HG03469 (cell line): ENCODE measurements at regions not wholly inside any gene's neighbourhood (a gene's known extent, or its start where the extent isn't known, plus 50 kb on each side); places are given as distances from the start of the nearest gene placed in this dataset.

ENCODE experiments used
- ATAC-seq: cut with Tn5 transposase; IDR thresholded peaks from one replicate; pipeline ENCODE4 v1.9.1; 2021; ENCODE audit warnings: mild to moderate bottlenecking, moderate library complexity, moderate number of reproducible peaks; ENCODE audit not compliant: unreplicated experiment

- ATAC-seq = no peak
These were observed 324.9 kb downstream of the CCDC85A start for GRCh38 chr2:56508662-56509061.

DNA sequence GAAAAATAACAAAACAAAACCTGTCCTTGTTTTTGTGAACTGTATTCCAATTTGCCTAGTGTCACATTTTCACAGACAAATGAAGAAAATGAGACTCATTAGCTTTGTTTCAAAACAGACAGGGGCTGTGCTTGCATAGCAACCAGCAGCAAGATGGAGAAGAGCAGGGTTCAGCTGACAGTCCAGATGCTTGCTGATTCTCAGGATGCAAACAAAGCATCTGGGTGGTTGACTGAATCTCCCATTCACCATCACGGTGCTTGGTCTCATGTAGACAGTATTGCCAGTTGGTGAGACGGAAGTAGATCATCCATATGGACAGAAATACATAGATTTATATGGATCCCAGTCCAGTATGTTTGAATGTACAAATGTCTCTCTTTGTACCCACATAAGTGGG is 326.8 kb downstream of the CCDC85A start:
- no peak for ATAC-seq

DNA sequence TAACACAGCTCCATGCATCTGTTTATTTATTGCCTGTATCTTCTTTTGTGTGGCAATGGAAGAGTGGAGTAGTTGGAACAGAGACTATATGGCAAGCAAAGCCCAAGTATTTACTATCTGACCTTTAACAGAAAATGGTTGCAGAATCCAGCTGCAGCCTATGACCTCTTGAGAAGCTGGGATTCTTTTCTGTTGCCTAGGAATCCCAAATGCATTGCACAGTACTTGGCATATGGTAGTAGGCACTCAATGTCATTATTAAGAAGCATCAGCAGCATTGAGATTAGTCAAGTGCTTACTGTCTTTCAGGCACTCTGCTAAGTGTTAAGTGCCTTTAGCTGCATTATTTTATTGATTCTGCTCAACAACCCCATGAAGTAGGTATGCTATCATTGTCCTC is 331.6 kb downstream of the CCDC85A start:
- ATAC-seq = no peak

DNA sequence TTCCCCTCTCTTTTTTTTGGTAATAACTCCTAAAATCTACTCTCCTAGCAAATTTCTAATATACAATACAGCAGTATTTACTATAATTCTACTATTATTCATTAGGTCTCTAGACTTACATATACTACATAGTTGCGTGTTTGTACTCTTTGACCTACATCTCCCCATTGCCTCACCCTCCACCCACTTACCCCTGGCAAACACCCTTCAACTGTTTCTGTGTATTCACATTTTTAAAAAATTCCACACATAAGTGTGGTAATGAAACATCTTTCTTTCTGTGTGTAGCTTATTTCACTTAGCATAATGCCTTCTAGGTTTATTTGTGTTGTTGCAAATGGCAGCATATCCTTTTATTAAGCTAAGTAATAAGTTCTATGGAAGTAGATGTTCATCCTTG is 336.0 kb downstream of the CCDC85A start:
- ATAC-seq = no peak

DNA sequence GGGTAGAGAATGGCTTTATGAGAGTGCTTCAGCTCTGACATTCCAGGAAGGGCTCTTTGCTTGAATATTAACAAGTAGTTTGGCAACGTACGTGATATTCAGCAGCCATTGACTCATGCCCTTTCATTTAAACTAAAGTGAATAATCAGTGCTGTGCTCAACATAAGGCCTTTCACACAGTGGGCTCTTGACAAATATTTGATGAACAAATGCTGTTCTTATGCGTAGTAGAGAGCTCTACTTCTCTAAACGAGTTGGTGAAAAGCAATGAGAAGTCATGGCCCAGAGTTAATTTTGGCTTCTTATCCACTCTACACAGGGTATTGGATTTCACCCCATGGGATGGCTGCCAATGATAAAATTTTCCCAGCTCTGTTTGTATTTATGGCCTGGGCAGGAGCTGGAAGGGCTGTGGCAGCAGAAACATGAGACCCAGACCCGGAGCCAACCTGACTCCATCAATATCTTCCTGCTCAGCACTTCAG is 338.9 kb downstream of the CCDC85A start:
- ATAC-seq = no peak

GRCh38 chr2:56523816-56524215 is 340.0 kb downstream of the CCDC85A start:
- ATAC-seq = no peak

DNA sequence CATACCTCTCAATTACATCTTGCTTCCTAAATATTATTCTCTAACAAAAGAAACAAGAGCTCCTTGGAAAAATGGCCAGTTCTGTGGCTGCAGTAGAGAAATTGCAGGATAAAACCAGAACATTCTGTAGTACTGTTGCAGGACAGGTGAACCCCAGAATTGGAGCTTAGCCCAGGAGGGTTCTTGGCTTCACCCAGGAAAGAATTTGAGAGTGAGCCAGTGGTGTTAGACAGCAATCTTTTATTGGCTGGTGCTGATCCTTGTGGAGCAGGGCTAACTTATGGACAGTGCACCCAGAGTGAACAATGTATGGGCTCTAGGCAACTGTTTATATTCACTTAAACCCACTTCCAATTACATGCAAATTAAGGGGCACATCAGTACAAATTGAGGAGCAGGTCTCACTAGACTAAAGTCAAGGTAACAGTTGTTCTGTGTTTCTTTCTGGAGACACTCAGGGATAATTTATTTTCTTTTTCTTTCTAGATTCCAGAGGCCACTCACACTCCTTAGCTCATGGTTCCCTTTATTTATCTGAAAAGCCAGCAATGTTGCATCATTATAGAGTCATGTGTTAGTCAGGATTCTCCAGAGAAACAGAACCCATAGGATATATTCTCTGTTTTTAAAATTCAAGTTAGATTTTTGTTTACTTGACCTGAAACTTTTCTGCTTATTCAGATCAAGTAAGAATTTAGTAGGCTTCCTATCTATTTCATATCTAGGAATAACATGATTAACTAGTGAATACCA is 348.1 kb downstream of the CCDC85A start:
- no peak for ATAC-seq

DNA sequence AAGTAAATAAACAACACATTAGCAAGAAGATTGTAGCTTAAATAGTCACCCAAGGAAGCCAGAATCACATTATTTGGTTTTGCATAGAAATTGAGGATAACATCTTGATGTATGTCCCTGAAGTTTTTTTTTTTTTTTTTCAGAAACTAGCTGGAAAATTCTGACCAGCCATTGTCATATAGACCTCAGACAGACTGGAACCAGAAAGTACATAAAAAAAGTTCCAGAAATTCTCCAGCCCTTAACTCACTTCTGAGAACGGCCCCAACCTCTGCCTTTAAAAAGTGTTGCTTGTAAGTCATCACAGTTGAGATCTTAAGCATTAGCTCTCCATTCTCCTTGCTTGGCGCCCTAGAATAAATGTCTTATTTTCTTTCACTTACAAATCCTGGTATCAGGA is 350.5 kb downstream of the CCDC85A start:
- no peak for ATAC-seq

DNA sequence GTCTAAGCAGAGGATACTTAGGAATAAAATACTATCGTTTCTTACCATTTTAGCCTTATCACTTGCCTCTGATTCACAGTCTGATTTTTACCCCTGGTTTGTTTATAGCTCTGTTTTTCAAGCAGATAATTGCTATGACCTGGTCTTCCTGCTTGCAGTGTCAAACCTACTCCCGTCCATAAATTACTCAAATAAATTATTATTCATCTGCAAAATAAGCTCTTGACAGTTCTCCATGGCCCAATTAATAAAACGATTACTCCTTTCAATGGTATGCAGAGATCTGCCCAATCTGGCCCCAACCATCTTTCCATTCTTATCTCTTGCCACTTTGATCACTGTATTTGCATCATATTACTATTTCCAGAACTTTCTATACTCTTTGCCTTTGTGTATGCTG is 354.0 kb downstream of the CCDC85A start:
- no peak for ATAC-seq

DNA sequence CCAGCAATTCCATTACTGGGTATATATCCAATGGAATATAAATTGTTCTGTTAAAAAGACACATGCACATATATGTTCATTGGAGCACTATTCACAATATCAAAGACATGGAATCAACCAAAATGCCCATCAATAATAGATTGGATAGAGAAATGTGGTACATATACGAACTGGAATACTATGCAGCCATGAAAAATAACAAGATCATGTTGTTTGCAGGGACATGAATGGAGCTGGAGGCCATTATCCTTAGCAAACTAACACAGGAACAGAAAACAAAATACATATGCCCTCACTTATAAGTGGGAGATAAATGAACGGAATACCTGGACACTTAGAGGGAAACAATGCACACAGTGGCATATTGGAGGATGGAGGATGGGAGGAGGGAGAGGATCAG is 355.8 kb downstream of the CCDC85A start:
- ATAC-seq = no peak

GRCh38 chr2:56540467-56540866 is 356.7 kb downstream of the CCDC85A start:
- ATAC-seq = no peak

DNA sequence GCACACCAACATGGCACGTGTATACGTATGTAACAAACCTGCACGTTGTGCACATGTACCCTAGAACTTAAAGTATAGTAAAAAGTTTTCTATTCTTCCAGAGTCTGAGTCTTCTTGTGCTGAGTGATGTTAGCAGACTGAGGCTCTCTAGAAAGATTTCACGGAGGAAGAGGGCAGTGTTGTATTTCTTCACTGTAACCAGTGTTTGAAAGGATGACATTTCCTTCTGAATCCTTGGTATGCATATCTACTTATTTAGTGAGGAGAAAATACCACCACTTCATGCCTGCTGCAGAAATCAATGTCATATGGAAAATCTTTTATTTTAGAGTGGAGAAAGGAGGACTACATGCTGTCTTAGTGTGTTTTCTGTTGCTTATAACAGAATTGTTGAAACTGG is 357.1 kb downstream of the CCDC85A start:
- no peak for ATAC-seq

- ATAC-seq = no peak
These were observed 358.4 kb downstream of the CCDC85A start for GRCh38 chr2:56542213-56542612.

DNA sequence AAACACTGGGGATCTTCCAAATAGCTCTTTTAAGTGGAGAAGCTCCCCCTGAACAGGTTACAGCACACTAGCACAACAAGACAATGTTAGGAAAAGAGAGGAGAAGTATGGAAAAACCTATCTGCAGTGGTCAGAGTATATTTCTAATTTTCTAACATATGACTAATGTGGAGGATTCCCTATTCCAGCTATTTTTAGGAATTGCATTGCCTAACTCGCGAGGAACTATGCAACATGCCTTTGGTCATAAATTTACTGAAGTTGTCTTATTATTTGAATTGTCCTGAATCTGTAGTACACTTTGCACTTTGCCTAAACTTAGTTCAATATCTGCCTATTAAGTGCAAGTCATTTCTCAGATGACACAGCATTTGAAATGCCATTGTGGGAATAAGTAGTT is 381.4 kb downstream of the CCDC85A start:
- ATAC-seq = no peak

- no peak for ATAC-seq
These were observed 387.3 kb downstream of the CCDC85A start for GRCh38 chr2:56571074-56571473.

DNA sequence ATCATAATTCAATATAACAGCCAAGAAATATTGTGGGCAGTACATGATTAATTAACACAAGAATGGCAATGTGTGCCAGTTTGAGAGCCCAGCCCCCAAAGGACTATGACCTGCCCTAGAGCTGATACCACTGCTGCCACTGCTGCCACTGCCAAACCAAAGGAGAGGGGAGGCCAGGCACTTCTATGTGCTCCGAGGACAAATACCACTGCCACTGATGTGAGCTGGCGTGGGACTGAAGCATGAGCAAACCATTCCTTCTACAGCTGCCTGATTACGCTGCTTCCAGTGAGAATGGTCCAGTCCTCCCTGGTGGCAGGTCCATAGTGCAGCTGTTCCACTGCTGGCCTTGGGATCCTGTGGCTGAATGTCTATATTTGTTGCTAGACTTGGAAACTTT is 392.2 kb downstream of the CCDC85A start:
- no peak for ATAC-seq

DNA sequence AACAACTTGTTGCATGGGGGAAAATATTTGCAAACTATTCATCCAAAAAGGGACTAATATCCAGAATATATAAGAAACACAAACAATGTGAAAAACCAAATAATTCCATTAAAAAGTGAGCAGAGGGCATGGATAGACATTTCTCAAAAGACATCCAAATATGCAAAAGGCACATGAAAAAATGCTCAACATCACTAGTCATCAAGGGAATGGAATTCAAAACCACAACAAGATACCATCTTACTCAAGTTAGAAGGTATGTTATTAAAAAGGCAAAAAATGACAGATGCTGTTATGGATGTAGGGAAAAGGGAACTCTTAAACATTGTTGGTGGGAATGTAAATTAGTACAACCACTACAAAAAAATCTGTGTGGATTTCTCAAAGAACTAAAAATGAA is 396.5 kb downstream of the CCDC85A start:
- ATAC-seq = no peak

GRCh38 chr2:56582570-56582969 is 398.8 kb downstream of the CCDC85A start:
- no peak for ATAC-seq

- no peak for ATAC-seq
These were observed 400.1 kb downstream of the CCDC85A start for GRCh38 chr2:56583796-56584315.

GRCh38 chr2:56587456-56587855 is 403.7 kb downstream of the CCDC85A start:
- no peak for ATAC-seq

GRCh38 chr2:56589194-56589593 is 405.4 kb downstream of the CCDC85A start:
- no peak for ATAC-seq

GRCh38 chr2:56589835-56590234 is 406.0 kb downstream of the CCDC85A start:
- no peak for ATAC-seq

DNA sequence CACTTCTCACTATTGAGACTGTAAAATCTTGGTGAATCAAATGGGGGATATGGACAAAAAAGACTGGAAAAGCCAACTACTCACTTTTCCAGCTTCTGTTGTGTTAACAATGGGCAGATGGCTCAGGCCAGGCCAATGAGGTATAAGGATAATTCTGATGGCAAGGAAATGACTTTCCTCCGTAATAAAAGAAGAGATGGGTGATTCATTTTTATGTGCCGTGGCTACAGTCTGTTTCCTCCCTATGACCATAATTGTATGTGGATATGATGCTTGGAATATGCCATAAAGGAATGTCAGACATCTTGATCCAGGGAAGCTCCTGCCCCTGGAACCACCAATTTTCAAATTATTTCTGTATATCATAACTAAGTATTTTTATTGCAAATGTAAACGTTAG is 406.8 kb downstream of the CCDC85A start:
- ATAC-seq = no peak
